CD14-positive monocyte (primary cell): ENCODE measurements at regions not wholly inside any gene's neighbourhood (a gene's known extent, or its start where the extent isn't known, plus 50 kb on each side); places are given as distances from the start of the nearest gene placed in this dataset.

Experiments used
- DNase-seq, 3 donors: peaks; one replicate each; pipeline ENCODE4 v3.0.0-alpha.2; 2011 to 2022
- H2AFZ ChIP-seq: 2 replicates; pipeline ENCODE4 v1.6.0; 2012; ENCODE audit warnings: mild to moderate bottlenecking, low read depth, low read length, inconsistent platforms; ENCODE audit not compliant: insufficient read depth, poor library complexity, severe bottlenecking
- H3K27ac ChIP-seq, 2 donors: 1 replicate in 1 of 2; 2 replicates in 1 of 2; pipeline ENCODE4 v1.5.1; 2012 to 2013; ENCODE audit warnings: low read length in 2 of 2, control low read depth in 1 of 2, inconsistent platforms in 1 of 2, low read depth in 1 of 2, mild to moderate bottlenecking in 1 of 2
- H3K27me3 ChIP-seq, 2 donors: one replicate each; pipeline versions ENCODE4 v1.6.0 to v1.6.1; 2011 to 2013; ENCODE audit warnings: low read length in 2 of 2; ENCODE audit not compliant: control insufficient read depth in 2 of 2, insufficient read depth in 2 of 2
- H3K36me3 ChIP-seq, 2 donors: replicated peaks in 1 of 2; 1 replicate in 1 of 2; 2 replicates in 1 of 2; pipeline versions ENCODE4 v1.5.1 to v1.6.1; 2012 to 2013; ENCODE audit warnings: low read length in 2 of 2, control low read depth in 1 of 2, inconsistent platforms in 1 of 2, mild to moderate bottlenecking in 1 of 2; ENCODE audit not compliant: insufficient read depth in 2 of 2, control insufficient read depth in 1 of 2
- H3K4me1 ChIP-seq, 2 donors: 1 replicate in 1 of 2; 2 replicates in 1 of 2; pipeline versions ENCODE4 v1.5.1 to v1.6.1; 2012 to 2013; ENCODE audit warnings: low read length in 2 of 2, control low read depth in 1 of 2, inconsistent platforms in 1 of 2, mild to moderate bottlenecking in 1 of 2, moderate library complexity in 1 of 2; ENCODE audit not compliant: insufficient read depth in 2 of 2, control insufficient read depth in 1 of 2
- H3K4me2 ChIP-seq: replicated peaks from 2 replicates; pipeline ENCODE3; 2012; ENCODE audit warnings: low read length, moderate library complexity, mild to moderate bottlenecking; ENCODE audit not compliant: poor library complexity, severe bottlenecking; ENCODE audit errors: extremely low read depth
- H3K4me3 ChIP-seq, 3 experiments: fragments of 200-600 bp in 1 of 3; sonication (generic) in 1 of 3; replicated peaks in 1 of 3; 1 replicate in 2 of 3; 2 replicates in 1 of 3; pipeline ENCODE4 v1.5.1; 2011 to 2013; ENCODE audit warnings: low read length in 3 of 3, mild to moderate bottlenecking in 3 of 3, control low read depth in 2 of 3, low read depth in 2 of 3, inconsistent platforms in 1 of 3, moderate library complexity in 1 of 3
- H3K79me2 ChIP-seq: 2 replicates; pipeline ENCODE4 v1.6.0; 2012; ENCODE audit warnings: mild to moderate bottlenecking, control low read depth, inconsistent platforms, low read length, moderate library complexity; ENCODE audit not compliant: insufficient read depth
- H3K9ac ChIP-seq: 2 replicates; pipeline ENCODE4 v1.6.0; 2017; ENCODE audit warnings: low read length, mild to moderate bottlenecking; ENCODE audit not compliant: insufficient read depth, poor library complexity, severe bottlenecking
- H3K9me3 ChIP-seq, 2 donors: replicated peaks in 1 of 2; 1 replicate in 1 of 2; 2 replicates in 1 of 2; pipeline versions ENCODE4 v1.5.1 to v1.6.1; 2012 to 2013; ENCODE audit warnings: low read length in 2 of 2, control low read depth in 1 of 2; ENCODE audit not compliant: control insufficient read depth in 1 of 2, insufficient read depth in 1 of 2
- H4K20me1 ChIP-seq: 2 replicates; pipeline ENCODE4 v1.6.0; 2012; ENCODE audit warnings: mild to moderate bottlenecking, low read length, control low read depth, moderate library complexity; ENCODE audit not compliant: insufficient read depth
- H3K27ac Mint-ChIP-seq, 7 donors: one replicate each; pipeline ENCODE4 v1.8.0; 2020; ENCODE audit warnings: mild to moderate bottlenecking in 7 of 7, mixed read lengths in 7 of 7, moderate library complexity in 6 of 7, inconsistent platforms in 2 of 7
- H3K27me3 Mint-ChIP-seq, 3 donors: one replicate each; pipeline ENCODE4 v1.8.0; 2021 to 2022; ENCODE audit warnings: low read depth in 3 of 3, mild to moderate bottlenecking in 3 of 3, mixed read lengths in 3 of 3, moderate library complexity in 3 of 3, inconsistent platforms in 1 of 3
- H3K36me3 Mint-ChIP-seq, 2 donors: one replicate each; pipeline ENCODE4 v1.8.0; 2020; ENCODE audit warnings: mixed read lengths in 2 of 2, inconsistent platforms in 1 of 2, mild to moderate bottlenecking in 1 of 2
- H3K4me1 Mint-ChIP-seq: one replicate; pipeline ENCODE4 v1.8.0; 2020; ENCODE audit warnings: mild to moderate bottlenecking, mixed read lengths
- H3K4me3 Mint-ChIP-seq, 2 donors: one replicate each; pipeline ENCODE4 v1.8.0; 2020; ENCODE audit warnings: mild to moderate bottlenecking in 2 of 2, mixed read lengths in 2 of 2, moderate library complexity in 1 of 2
- H3K9me3 Mint-ChIP-seq, 7 donors: one replicate each; pipeline ENCODE4 v1.8.0; 2020 to 2022; ENCODE audit warnings: mixed read lengths in 7 of 7, mild to moderate bottlenecking in 6 of 7, moderate library complexity in 6 of 7, inconsistent platforms in 2 of 7
- WGBS: methylation state at CpG from one replicate; pipeline ENCODE4 v1.1.5; 2013; ENCODE audit warnings: missing lambda C conversion rate; ENCODE audit not compliant: insufficient coverage; 5-methylcytosine and 5-hydroxymethylcytosine counted together
- intact Hi-C, 2 donors: fragments of 100-400 bp; cut with micrococcal nuclease; formaldehyde crosslinking; loops; one replicate each; pipeline versions ENCODE4 v1.15.0 to v1.15.1; 2023
- TF ChIP-seq, protein P1 (sequence below): fragments of 200-600 bp; IDR thresholded peaks from one replicate; pipeline ENCODE4 v1.8.0; 2022; ENCODE audit warnings: antibody characterized with exemption, mild to moderate bottlenecking

DNA sequence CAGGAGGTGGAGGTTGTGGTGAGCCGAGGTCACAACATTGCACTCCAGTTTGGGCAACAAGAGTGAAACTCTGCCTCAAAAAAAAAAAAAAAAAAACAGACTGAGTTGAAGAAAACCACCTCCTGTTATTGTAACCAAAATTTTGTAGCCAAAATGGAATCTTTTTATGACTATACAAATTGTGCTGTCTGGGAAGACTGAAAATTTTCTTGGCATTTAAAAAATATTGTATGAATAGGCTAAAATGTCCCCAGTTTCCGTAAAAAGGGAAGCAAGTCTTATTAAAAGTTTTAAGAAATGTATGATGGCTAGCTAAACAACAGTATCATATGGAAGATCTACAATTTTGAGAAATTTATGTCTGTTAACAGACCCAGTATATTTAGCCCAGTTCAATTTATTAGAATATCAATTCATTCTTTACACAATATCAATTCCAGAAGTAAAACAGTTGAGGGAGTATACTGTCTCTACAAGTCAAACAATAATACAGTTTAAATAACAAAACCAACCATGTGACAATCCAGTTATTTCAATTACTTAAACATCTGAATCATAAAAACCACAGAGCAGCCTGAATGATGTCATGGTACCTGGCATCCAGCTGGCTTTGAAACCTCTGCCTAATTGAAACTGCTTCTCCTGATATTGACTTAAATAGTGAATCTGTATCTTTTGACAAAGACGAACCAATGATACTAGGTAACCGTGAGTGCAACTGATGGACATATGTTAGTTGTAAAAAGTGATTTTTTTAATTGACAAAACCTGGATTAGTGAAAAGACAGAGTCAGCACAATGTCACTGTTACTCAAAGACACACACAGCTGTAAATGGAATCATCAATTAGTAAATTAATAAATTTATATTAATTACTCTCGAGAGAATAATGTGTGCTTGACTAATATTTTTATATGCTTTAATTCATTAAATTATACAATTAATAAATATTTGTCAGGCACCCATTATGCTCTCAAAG, 166.6 kb upstream of the MARCKS start:
- no peak overlapping the region for H3K9ac ChIP-seq
- Mint-ChIP-seq H3K27ac (peak overlapping the region in 1 of 7 donors; percentile 72), H3K36me3 (no peaks in the 10 kb centered on the region), H3K27me3 (peaks cover 0 to 3% (median 1%) of the 10 kb centered on the region in 3 donors), H3K9me3 (peaks cover 0 to 3% (median 0%) of the 10 kb centered on the region in 7 donors), H3K4me3 (no peak overlapping the region), H3K4me1 (peaks cover 15% of the 10 kb centered on the region)
- H3K4me3 ChIP-seq: no peak overlapping the region
- no peak overlapping the region for H3K4me2 ChIP-seq
- H3K36me3 ChIP-seq: no peaks in the 10 kb centered on the region
- H3K9me3 ChIP-seq: no peaks in the 10 kb centered on the region
- peak; percentile 29 to 66 (median 55) for DNase-seq
- peaks cover 5 to 10% of the 10 kb centered on the region in 2 donors for H3K4me1 ChIP-seq
- H2AFZ ChIP-seq: no peak overlapping the region
- TF ChIP-seq, protein P1, sequence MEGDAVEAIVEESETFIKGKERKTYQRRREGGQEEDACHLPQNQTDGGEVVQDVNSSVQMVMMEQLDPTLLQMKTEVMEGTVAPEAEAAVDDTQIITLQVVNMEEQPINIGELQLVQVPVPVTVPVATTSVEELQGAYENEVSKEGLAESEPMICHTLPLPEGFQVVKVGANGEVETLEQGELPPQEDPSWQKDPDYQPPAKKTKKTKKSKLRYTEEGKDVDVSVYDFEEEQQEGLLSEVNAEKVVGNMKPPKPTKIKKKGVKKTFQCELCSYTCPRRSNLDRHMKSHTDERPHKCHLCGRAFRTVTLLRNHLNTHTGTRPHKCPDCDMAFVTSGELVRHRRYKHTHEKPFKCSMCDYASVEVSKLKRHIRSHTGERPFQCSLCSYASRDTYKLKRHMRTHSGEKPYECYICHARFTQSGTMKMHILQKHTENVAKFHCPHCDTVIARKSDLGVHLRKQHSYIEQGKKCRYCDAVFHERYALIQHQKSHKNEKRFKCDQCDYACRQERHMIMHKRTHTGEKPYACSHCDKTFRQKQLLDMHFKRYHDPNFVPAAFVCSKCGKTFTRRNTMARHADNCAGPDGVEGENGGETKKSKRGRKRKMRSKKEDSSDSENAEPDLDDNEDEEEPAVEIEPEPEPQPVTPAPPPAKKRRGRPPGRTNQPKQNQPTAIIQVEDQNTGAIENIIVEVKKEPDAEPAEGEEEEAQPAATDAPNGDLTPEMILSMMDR: no peak
- H3K27me3 ChIP-seq: no peaks in the 10 kb centered on the region
- 60% methylated on average over 1 of the region's 5 CpGs for WGBS
- intact Hi-C loops: loop anchor here (10.0 kb wide), 2 partner anchors 74 to 164 kb away; partner anchors contain the start of gene MARCKS (in 1 of the 2)
- H4K20me1 ChIP-seq: no peaks in the 10 kb centered on the region
- H3K27ac ChIP-seq: peak overlapping the region in 1 of 2 donors; percentile 28
- H3K79me2 ChIP-seq: no peaks in the 10 kb centered on the region

DNA sequence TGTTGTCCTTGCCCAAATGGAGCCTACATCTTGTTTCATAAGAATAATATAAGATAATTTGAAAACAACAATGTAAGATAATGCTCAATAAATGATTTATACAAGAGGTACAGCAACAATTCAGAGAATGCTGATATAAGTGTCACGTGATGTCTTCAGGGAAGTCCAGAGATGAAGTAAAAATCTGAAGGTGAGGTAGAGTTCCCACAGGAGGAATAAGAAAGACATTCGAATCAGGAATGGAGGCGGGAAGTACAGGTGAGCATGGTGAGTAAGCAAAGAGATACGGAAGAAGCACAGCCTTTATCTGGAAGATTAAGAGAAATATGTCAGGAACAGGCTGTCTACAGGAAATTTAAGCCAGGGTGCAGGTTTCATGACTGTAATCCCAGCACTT, 165.9 kb upstream of the MARCKS start:
- Histone ChIP-seq H3K4me1 (peaks cover 12 to 17% of the 10 kb centered on the region in 2 donors), H3K4me3 (no peak overlapping the region), H3K9me3 (no peaks in the 10 kb centered on the region), H4K20me1 (no peaks in the 10 kb centered on the region), H3K27ac (no peak overlapping the region), H2AFZ (no peak overlapping the region), H3K4me2 (no peak overlapping the region), H3K79me2 (no peaks in the 10 kb centered on the region), H3K27me3 (no peaks in the 10 kb centered on the region), H3K36me3 (no peaks in the 10 kb centered on the region), H3K9ac (no peak overlapping the region)
- no peaks in the 10 kb centered on the region for H3K36me3 Mint-ChIP-seq
- peaks cover 21% of the 10 kb centered on the region for H3K4me1 Mint-ChIP-seq
- TF ChIP-seq, protein P1: no peak
- no peak for DNase-seq
- H3K9me3 Mint-ChIP-seq: peaks cover 0 to 3% (median 0%) of the 10 kb centered on the region in 7 donors
- H3K27ac Mint-ChIP-seq: peak overlapping the region in 1 of 7 donors; percentile 25
- no peak overlapping the region for H3K4me3 Mint-ChIP-seq
- WGBS: 100% methylated on average over 2 of the region's 4 CpGs
- peaks cover 0 to 3% (median 1%) of the 10 kb centered on the region in 3 donors for H3K27me3 Mint-ChIP-seq
- intact Hi-C loops: loop anchor here (10.0 kb wide), 2 partner anchors 74 to 164 kb away; partner anchors contain the start of gene MARCKS (in 1 of the 2)
